ENCODE measurements at regions not wholly inside any gene's neighbourhood (a gene's known extent, or its start where the extent isn't known, plus 50 kb on each side); places are given as distances from the start of the nearest gene placed in this dataset.
"Not testable (repeated sequence)": the region's sequence is repeated elsewhere in the genome, so short reads cannot be mapped to it uniquely, and the experiment has no call there.

DNA sequence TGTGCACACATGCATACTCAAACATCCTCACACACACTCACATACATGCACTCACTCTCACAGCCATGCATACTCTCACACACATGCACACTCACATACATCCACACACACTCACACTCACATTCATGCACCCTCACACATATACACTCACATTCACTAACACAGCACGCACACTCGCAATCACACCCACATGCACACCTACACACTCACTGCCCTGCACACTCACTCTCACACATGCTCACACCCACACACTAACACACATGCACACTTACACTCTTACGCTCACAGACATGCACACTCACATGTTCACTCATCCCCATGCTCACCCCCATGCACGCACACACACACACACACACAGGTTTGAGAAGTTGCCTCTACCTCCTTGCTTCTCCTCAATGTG is 63.2 kb upstream of the SFSWAP start:
- DNase-seq (ENCODE audit: low spot score), result no peak

DNA sequence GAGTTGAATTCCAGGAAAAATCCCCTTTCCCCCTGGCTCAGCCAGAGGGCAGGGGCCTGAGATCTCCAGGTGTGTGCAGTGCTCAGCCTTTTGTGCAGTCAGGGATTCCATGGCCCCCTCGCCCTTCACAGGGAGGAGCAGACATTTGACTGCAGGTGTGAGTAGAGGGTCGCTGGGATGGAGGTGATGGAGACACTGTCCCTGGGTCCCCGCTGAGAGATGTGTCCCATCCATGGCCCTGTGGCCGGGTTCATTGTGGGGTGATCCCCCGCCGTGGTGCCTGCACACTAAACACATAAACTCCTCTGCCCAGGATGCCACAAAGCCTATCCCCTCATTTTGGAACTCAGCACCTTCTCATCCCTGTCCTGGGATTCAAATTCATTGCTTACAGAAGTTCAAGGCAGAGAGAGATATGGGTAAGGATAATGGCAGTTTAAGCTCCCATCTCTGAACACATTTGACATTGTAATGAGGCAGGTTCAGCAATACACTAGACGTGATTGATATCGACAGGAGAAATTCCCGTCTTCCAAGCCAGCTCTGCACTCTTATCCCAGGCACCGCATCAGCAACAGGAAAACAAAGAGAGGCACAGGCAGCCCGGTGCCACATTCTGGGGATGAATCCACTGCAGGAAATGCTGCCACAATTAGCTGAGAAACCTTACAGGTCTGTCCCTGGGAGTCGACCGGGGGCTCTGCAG is 55.3 kb upstream of the SFSWAP start:
- not testable (repeated sequence) for DNase-seq (ENCODE audit: low spot score)

DNA sequence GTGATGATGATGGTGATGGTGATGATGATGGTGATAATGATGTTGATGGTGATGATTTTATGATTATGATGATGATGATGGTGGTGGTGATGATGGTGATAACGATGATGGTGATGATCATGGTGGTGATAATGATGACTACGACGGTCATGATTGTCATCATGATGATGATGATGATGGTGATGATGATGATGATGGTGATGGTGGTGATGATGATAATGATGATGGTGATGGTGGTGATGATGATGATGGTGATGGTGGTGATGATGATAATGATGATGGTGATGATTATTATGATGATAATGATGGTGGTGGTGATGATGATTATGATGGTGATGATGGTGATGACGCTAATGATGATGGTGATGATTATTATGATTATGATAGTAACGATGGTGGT is 54.1 kb upstream of the SFSWAP start:
- not testable (repeated sequence) for DNase-seq (ENCODE audit: low spot score)

DNA sequence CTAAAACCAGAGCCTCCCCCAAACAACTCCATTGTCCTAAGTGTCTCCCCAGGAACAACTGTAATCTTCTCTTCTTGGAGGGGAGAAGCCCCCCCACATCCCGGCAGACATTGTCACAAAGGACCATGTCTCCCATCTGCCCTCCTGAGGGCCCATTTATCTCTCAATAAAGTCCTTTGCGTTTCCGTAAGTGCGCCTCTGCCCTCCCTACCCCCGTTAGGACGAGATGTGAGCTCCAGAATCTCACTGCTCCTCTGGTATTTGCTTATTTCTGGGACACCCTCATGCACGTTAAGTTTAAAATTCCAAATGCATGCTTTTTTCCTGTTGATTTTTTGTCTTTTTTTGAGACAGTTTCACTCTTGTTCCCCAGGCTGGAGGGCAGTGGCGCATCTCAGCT is 52.3 kb upstream of the SFSWAP start:
- not testable (repeated sequence) for DNase-seq (ENCODE audit: low spot score)

DNA sequence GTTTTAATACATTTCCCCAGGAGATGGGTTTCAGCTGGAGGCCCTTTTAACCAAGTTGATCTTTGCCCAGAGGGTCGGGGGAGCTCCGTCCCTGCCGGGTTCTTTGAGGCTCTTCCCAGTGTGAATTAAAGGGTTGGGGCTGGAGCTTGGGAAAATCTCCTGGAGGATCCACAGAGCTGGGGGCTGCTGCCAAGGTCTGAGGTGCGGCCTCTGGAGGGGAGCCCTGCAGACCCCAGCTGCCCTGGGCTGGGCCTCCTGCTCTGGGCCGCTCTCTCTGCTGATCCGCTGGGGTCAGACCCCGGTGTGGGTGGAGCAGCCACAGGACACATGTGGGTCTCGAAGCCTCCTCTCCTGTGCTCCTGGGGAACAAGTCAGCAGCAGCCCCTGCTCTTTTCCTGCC is 51.4 kb upstream of the SFSWAP start:
- not testable (repeated sequence) for DNase-seq (ENCODE audit: low spot score)

DNA sequence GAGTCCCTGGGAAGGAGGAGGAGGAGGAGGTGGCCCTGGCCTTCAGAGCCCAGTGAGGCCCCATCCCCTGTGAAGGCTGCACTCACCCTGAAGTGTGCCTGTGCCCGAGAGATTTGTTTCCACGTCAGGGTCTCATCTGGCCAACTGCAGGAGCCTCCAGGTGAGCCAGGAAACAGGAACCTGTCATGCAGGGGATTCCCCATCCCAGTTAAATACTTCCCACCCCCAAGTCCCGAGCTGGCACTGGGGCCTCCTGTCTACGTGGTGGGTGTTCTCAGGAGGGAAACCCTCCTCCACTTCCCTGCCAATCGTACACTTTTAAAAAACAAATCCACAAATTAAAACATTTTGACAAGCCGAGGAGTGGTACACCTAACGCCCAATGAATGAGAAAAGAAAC is 50.9 kb upstream of the SFSWAP start:
- not testable (repeated sequence) for DNase-seq (ENCODE audit: low spot score)

DNA sequence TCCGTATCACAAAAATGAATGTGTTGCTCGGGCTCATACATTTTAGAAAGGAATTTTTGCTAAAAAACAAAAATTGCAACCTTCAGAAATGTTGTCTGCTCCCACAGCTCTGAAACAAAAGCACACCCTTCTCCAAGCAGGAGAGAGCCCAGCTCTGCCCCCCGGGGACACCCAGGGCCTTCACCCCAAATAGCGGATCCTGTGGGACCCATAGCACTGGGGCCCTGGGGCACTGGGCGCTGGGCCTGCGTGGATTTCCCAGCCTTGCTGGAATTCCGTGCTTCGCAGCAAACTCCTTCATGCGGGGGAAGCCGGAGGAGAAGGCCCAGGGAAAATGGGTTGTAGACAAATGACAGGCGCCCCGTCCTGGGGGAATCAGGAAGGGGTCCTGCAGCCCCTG is 50.5 kb upstream of the SFSWAP start:
- not testable (repeated sequence) for DNase-seq (ENCODE audit: low spot score)

Data from CD4-positive, alpha-beta T cell treated with Interleukin-2 at 100 ng/mL for 4 hours (primary cell).